Fibroblast of pulmonary artery (primary cell): ENCODE measurements at regions not wholly inside any gene's neighbourhood (a gene's known extent, or its start where the extent isn't known, plus 50 kb on each side); places are given as distances from the start of the nearest gene placed in this dataset.

ENCODE experiments used
- DNase-seq: peaks from one replicate; pipeline ENCODE4 v3.0.0-alpha.2; 2010; ENCODE audit warnings: low read depth
- H3K4me3 ChIP-seq: replicated peaks from 2 replicates; pipeline ENCODE4 v1.5.1; 2011; ENCODE audit warnings: low read depth, mild to moderate bottlenecking, control low read depth, low read length, moderate library complexity
- CTCF ChIP-seq: IDR thresholded peaks from 2 replicates; pipeline ENCODE4 v1.5.1; 2011; ENCODE audit warnings: mild to moderate bottlenecking, control low read depth, low read length, inconsistent platforms; ENCODE audit errors: missing control alignments

GRCh38 chr3:158991146-158991705 lies 189.4 kb downstream of the MFSD1 start:
- no peak overlapping the region for H3K4me3 ChIP-seq
- no peak for TF ChIP-seq CTCF
- DNase-seq, result no peak

GRCh38 chr3:158992463-158992862 lies 190.6 kb downstream of the MFSD1 start:
- no peak overlapping the region for H3K4me3 ChIP-seq
- TF ChIP-seq CTCF, result no peak
- no peak for DNase-seq

GRCh38 chr3:158994386-158994785 lies 192.5 kb downstream of the MFSD1 start:
- no peak for TF ChIP-seq CTCF
- DNase-seq, result no peak
- no peak overlapping the region for H3K4me3 ChIP-seq

- no peak overlapping the region for H3K4me3 ChIP-seq
- DNase-seq, result no peak
- TF ChIP-seq CTCF, result no peak
Measured at GRCh38 chr3:159001711-159002110, 199.9 kb downstream of the MFSD1 start.

- H3K4me3 ChIP-seq, result no peak overlapping the region
- no peak for TF ChIP-seq CTCF
- no peak for DNase-seq
Measured at GRCh38 chr3:159005137-159005536, 203.3 kb downstream of the MFSD1 start.

- TF ChIP-seq CTCF, result no peak
- no peak for DNase-seq
- H3K4me3 ChIP-seq, result no peak overlapping the region
Measured at GRCh38 chr3:159007331-159007730, 205.5 kb downstream of the MFSD1 start.

GRCh38 chr3:159008401-159008800 lies 206.5 kb downstream of the MFSD1 start:
- no peak for TF ChIP-seq CTCF
- H3K4me3 ChIP-seq, result no peak overlapping the region
- no peak for DNase-seq
